WI38 (cell line): ENCODE measurements at regions not wholly inside any gene's neighbourhood (a gene's known extent, or its start where the extent isn't known, plus 50 kb on each side); places are given as distances from the start of the nearest gene placed in this dataset.

Experiments
- H3K4me3 ChIP-seq: 2 replicates; pipeline ENCODE4 v1.5.1; 2011; ENCODE audit warnings: low read depth, mild to moderate bottlenecking, control low read depth, low read length
- TF ChIP-seq, protein P1 (sequence below): IDR thresholded peaks from 2 replicates; pipeline ENCODE4 v1.5.1; 2012; ENCODE audit warnings: low read depth, mild to moderate bottlenecking, control low read depth, low read length

DNA sequence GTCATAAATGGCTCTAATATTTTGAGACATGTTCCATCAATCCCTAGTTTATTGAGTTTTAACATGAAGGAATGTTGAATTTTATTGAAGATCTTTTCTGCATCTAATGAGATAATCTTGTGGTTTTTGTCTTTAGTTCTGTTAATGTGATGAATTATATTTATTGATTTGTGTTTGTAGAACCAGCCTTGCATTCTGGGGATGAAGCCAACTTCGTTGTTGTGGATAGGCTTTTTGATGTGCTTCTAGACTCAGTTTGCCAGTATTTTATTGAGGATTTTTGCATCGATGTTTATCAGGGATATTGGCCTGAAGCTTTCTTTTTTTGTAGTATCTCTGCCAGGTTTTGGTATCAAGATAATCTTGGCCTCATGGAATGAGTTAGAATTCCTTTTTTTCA, 72.0 kb upstream of the CD96 start:
- H3K4me3 ChIP-seq, result no peak overlapping the region
- TF ChIP-seq, protein P1, sequence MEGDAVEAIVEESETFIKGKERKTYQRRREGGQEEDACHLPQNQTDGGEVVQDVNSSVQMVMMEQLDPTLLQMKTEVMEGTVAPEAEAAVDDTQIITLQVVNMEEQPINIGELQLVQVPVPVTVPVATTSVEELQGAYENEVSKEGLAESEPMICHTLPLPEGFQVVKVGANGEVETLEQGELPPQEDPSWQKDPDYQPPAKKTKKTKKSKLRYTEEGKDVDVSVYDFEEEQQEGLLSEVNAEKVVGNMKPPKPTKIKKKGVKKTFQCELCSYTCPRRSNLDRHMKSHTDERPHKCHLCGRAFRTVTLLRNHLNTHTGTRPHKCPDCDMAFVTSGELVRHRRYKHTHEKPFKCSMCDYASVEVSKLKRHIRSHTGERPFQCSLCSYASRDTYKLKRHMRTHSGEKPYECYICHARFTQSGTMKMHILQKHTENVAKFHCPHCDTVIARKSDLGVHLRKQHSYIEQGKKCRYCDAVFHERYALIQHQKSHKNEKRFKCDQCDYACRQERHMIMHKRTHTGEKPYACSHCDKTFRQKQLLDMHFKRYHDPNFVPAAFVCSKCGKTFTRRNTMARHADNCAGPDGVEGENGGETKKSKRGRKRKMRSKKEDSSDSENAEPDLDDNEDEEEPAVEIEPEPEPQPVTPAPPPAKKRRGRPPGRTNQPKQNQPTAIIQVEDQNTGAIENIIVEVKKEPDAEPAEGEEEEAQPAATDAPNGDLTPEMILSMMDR, result no peak

DNA sequence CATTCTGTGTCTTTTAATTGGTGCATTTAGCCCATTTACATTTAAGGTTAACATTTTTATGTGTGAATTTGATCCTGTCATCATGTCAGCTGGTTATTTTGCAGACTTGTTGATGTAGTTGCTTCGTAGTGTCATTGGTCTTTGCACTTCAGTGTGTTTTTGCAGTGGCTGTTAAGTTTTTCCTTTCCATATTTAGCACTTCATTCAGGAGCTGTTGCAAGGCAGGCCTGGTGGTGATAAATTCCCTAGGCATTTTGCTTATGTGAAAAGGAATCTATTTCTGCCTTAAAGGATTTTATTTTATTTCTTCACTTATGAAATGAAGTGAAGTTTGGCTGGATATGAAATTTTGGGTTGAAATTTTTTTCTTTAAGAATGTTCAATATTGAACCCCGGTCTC, 70.2 kb upstream of the CD96 start:
- TF ChIP-seq, protein P1, result no peak
- H3K4me3 ChIP-seq, result no peak overlapping the region

DNA sequence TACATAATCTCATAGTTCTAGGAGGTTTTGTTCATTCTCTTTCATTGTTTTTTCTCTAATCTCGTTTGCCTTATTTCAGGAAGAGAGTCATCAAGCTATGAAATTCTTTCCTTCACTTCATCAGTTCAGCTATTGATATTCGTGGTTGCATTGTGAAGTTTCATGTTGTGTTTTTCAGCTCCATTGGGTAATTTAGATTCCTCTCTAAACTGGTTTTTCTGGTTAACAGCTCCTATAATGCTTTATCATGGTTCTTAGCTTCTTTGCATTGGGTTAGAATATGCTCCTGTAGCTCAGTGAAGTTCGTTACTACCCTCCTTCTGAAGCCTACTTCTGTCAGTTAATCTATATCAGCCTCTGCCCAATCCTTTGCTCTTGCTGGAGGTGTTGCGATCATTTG, 69.4 kb upstream of the CD96 start:
- H3K4me3 ChIP-seq, result no peak overlapping the region
- TF ChIP-seq, protein P1, result no peak

DNA sequence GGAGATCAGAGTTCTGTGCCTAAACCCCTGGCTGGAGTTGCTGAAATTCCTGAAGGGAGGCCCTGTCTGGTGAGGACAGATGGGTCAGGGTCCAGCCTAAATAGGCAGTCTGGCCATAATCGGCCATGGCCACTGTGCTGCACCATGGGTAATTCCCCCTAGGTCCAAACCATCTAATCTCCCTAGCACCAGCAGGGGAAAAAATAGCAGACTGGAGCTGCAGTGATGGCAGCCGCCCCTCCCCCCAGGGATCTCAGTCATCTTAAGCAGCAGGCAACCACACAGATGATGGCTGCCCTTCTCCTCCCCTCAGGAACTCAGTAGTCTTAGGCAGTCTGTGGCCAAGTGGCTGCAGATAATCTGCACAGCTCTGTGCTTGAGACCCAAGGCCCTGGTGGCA, 68.4 kb upstream of the CD96 start:
- no peak overlapping the region for H3K4me3 ChIP-seq
- TF ChIP-seq, protein P1, result no peak

DNA sequence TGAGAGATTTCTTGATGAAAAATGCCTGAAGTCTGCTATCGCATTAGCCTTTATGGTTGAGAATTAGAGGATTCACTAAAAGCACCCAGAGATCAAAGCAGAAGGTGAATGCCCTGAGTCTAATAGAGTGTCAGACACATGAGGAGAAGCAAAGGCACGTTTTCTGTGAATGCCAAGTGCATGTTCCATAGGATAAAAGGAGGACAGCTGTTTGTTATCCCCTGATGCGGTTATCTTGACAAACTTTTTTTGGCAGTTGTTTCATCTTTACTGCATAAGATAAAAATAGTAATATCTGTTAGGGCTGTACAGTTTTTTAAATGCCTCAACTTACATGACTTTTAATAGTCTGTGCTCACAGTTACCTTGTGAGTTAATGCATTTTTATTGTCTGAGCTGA, 65.3 kb upstream of the CD96 start:
- TF ChIP-seq, protein P1, result no peak
- H3K4me3 ChIP-seq, result no peak overlapping the region

DNA sequence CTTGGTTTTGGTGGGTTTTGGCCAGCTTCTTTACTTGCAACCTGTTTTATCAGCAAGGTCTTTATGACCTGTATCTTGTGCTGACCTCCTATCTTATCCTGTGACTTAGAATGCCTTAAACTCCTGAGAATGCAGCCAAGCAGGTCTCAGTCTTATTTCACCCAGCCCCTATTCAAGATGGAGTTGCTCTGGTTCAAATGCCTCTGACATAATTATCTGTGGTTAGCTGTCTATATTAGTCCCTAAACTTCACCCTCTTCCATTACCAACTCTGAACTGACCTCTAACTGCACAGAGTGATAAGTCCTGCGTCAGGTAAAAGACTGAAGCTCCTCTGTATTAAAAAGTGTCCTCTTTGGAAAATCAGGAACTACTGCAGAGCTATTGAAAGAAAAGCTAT, 61.9 kb upstream of the CD96 start:
- H3K4me3 ChIP-seq, result no peak overlapping the region
- TF ChIP-seq, protein P1, result no peak

DNA sequence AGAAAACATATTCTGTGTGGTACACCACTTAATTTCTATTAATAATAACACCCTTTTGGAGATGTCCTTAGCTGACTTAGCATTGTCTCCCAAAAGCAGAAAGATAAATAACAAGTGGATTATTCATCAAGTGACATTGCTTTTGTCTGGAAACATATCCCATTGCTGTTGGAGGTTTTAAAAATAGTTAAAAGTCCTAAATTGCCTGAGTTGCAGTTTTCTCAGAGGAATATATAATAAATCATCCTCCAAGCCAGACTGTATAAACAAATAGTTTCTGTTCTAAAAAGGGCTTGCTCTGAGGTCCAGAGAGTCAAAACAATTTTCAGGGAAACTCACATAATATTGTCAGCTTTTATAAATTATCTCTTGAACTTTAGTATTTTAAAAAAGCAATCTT, 60.4 kb upstream of the CD96 start:
- H3K4me3 ChIP-seq, result no peak overlapping the region
- TF ChIP-seq, protein P1, result no peak
